ENCODE measurements at regions not wholly inside any gene's neighbourhood (a gene's known extent, or its start where the extent isn't known, plus 50 kb on each side); places are given as distances from the start of the nearest gene placed in this dataset.

DNA sequence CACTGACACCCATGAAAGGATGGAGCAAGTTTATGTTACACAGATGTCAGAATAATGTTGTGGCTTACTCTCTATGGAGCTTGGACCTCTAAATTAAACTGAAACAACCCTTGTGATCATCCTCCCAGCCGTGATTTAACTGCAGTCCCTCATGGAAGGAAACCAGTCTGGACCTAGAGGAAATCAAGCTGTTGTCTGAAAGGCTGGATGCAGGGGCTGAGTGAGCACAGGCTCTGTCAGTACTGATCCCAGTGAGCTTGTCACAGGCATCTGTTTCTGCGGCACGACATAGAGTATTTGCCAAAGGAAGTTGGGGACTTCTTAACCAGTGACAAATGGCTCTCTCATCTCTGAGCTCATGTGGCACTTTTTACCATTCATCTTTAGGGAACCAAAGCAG, 282.9 kb upstream of the MAP3K1 start:
- TF ChIP-seq, protein P1, sequence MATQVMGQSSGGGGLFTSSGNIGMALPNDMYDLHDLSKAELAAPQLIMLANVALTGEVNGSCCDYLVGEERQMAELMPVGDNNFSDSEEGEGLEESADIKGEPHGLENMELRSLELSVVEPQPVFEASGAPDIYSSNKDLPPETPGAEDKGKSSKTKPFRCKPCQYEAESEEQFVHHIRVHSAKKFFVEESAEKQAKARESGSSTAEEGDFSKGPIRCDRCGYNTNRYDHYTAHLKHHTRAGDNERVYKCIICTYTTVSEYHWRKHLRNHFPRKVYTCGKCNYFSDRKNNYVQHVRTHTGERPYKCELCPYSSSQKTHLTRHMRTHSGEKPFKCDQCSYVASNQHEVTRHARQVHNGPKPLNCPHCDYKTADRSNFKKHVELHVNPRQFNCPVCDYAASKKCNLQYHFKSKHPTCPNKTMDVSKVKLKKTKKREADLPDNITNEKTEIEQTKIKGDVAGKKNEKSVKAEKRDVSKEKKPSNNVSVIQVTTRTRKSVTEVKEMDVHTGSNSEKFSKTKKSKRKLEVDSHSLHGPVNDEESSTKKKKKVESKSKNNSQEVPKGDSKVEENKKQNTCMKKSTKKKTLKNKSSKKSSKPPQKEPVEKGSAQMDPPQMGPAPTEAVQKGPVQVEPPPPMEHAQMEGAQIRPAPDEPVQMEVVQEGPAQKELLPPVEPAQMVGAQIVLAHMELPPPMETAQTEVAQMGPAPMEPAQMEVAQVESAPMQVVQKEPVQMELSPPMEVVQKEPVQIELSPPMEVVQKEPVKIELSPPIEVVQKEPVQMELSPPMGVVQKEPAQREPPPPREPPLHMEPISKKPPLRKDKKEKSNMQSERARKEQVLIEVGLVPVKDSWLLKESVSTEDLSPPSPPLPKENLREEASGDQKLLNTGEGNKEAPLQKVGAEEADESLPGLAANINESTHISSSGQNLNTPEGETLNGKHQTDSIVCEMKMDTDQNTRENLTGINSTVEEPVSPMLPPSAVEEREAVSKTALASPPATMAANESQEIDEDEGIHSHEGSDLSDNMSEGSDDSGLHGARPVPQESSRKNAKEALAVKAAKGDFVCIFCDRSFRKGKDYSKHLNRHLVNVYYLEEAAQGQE (IDR thresholded peaks at IDR 0.05; ENCODE audit: insufficient read depth in 1 of 2, low read depth in 2 of 2, low read length in 2 of 2), result no peak
- no peak for TF ChIP-seq POLR2AphosphoS5 (IDR thresholded peaks at IDR 0.05; ENCODE audit: low read depth, low read length)

Measured in PFSK-1 (cell line).